Thoracic aorta (tissue), 2 donors: ENCODE measurements at regions not wholly inside any gene's neighbourhood (a gene's known extent, or its start where the extent isn't known, plus 50 kb on each side); places are given as distances from the start of the nearest gene placed in this dataset.
"Not testable (repeated sequence)": the region's sequence is repeated elsewhere in the genome, so short reads cannot be mapped to it uniquely, and the experiment has no call there.

Experiments
- ATAC-seq: fragments of 150-250 bp; one replicate; pipeline ENCODE4 v1.8.0; 2017; ENCODE audit warnings: low read depth; ENCODE audit not compliant: insufficient number of reproducible peaks, low FRiP score
- DNase-seq: peaks from one replicate; pipeline ENCODE4 v3.0.0-alpha.2; 2020; ENCODE audit warnings: low spot score
- H3K27ac ChIP-seq, 2 donors: fragments of 200-600 bp; sonication (generic); 1 replicate in 1 of 2; 2 replicates in 1 of 2; pipeline ENCODE4 v1.5.1; 2016; ENCODE audit warnings: mild to moderate bottlenecking in 2 of 2, moderate library complexity in 2 of 2
- H3K27me3 ChIP-seq: fragments of 200-600 bp; sonication (generic); replicated peaks from 2 replicates; pipeline ENCODE4 v1.6.0; 2016; ENCODE audit warnings: mild to moderate bottlenecking; ENCODE audit not compliant: insufficient read depth
- H3K36me3 ChIP-seq: fragments of 200-600 bp; sonication (generic); one replicate; pipeline ENCODE4 v1.5.1; 2016
- H3K4me1 ChIP-seq, 2 donors: fragments of 200-600 bp; sonication (generic); 1 replicate in 1 of 2; 2 replicates in 1 of 2; pipeline versions ENCODE4 v1.5.1 to v1.6.0; 2016; ENCODE audit warnings: low read depth in 2 of 2, mild to moderate bottlenecking in 1 of 2; ENCODE audit not compliant: control insufficient read depth in 1 of 2
- H3K4me3 ChIP-seq: fragments of 200-600 bp; sonication (generic); 2 replicates; pipeline ENCODE4 v1.5.1; 2016; ENCODE audit warnings: mild to moderate bottlenecking
- H3K9me3 ChIP-seq: fragments of 200-600 bp; sonication (generic); 2 replicates; pipeline ENCODE4 v1.5.1; 2016
- CTCF ChIP-seq: fragments of 200-600 bp; sonication (generic); IDR thresholded peaks from one replicate; pipeline ENCODE4 v1.5.1; 2019; ENCODE audit warnings: antibody characterized with exemption

DNA sequence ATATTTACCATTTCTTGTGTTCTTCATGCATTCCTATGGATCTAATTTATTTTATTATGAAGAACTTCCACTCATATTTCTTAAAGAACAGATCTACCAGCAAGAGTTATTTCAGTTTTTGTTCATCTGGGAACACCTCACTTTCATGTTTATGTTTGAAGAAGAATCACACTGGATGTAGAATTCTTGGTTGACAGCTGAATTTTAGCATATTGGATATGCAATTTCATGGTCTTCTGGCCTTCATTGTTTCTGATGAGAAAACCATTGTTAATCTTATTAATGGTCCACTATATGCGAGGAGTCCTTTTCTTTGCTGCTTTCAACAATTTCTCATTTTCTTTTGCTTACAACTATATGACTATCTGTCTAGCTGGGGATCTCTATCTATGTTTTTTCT, 189.2 kb downstream of the UXS1 start:
- TF ChIP-seq CTCF: no peak
- no peaks in the 10 kb centered on the region for H3K4me1 ChIP-seq
- no peak overlapping the region for H3K4me3 ChIP-seq
- peaks cover 19% of the 10 kb centered on the region for H3K9me3 ChIP-seq
- no peak for DNase-seq
- no peaks in the 10 kb centered on the region for H3K36me3 ChIP-seq
- no peaks in the 10 kb centered on the region for H3K27me3 ChIP-seq
- no peak overlapping the region for H3K27ac ChIP-seq
- no peak for ATAC-seq

DNA sequence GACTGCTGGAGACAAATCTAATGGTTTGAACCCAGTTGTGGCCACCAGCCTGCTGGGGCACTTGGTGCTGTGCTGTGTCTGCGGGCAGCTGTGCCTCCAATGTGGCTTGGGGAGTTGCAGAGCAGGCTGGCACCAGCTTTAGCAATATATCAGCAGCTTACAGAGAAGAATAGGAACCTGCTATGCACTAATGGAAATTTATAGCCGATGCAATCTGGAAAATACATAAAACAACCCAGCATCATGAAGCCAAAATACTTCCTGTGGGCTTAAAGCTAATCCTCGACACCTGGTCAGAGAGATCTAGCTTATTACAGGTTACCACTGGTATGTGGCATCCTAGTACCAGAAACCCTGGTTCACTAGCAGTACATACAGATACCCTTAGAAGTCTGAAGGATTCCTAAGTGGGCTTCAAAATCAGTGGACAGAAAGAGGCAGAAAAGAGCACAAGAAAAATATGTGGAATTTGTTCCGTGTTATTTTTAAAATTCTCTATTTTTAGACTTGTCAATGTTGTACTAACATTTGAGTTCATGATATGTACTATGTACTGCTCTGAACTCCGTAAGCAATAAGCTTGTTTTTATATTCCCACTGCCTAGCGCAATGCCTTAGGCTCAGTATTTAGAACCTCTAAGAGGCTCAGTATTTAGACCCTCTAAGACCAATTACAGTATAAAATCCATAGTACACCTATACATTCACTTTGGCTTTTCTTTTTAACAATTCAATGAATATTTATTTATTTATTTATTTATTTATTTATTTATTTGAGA, 194.7 kb downstream of the UXS1 start:
- ATAC-seq (no peak), DNase-seq (no peak)
- TF ChIP-seq CTCF: no peak
- no peak overlapping the region for H3K4me3 ChIP-seq
- H3K27ac ChIP-seq: no peak overlapping the region
- peaks cover 8% of the 10 kb centered on the region for H3K9me3 ChIP-seq
- no peaks in the 10 kb centered on the region for H3K36me3 ChIP-seq
- H3K4me1 ChIP-seq: peaks cover 0 to 10% of the 10 kb centered on the region in 2 donors
- no peaks in the 10 kb centered on the region for H3K27me3 ChIP-seq

GRCh38 chr2:105997711-105998110, 196.4 kb downstream of the UXS1 start:
- Histone ChIP-seq H3K9me3 (peaks cover 14% of the 10 kb centered on the region), H3K27ac (no peak overlapping the region), H3K27me3 (no peaks in the 10 kb centered on the region), H3K4me1 (peaks cover 0 to 10% of the 10 kb centered on the region in 2 donors), H3K4me3 (no peak overlapping the region), H3K36me3 (no peaks in the 10 kb centered on the region)
- no peak for TF ChIP-seq CTCF
- ATAC-seq: no peak
- no peak for DNase-seq

DNA sequence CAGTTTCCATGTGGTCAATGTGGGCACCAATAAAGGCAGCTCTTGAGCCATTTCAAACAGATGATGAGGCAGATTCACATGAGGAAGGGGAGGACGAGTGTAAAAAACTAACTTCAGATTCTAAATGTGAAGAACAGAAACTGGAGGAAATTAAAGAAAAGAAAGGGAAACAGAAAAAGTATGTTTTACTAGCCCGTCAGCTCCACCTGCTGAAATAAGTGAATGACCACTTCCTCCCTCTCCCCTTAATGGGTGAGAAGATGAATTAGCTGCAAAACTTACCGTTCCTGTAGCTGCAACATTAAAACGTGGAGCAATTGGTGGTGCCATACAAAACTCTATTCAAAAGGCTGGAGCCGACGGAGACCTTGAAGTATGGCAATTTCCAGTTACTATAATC, 203.5 kb downstream of the UXS1 start:
- no peak for DNase-seq
- H3K27ac ChIP-seq: no peak overlapping the region
- TF ChIP-seq CTCF: no peak
- H3K4me1 ChIP-seq: no peaks in the 10 kb centered on the region
- H3K36me3 ChIP-seq: no peaks in the 10 kb centered on the region
- peaks cover 14% of the 10 kb centered on the region for H3K9me3 ChIP-seq
- no peaks in the 10 kb centered on the region for H3K27me3 ChIP-seq
- H3K4me3 ChIP-seq: no peak overlapping the region
- no peak for ATAC-seq

GRCh38 chr2:105989803-105990202, 204.3 kb downstream of the UXS1 start:
- H3K4me1 ChIP-seq, DNase-seq, H3K4me3 ChIP-seq, ATAC-seq, H3K27ac ChIP-seq, H3K36me3 ChIP-seq, H3K27me3 ChIP-seq: not testable (repeated sequence)
- H3K9me3 ChIP-seq: peaks cover 11% of the 10 kb centered on the region

- DNase-seq (no peak), ATAC-seq (no peak)
Measured at GRCh38 chr2:105989070-105989469, 205.0 kb downstream of the UXS1 start.

More at GRCh38 chr2:105989070-105989469, 205.0 kb downstream of the UXS1 start:
- H3K4me3 ChIP-seq: no peak overlapping the region
- H3K27ac ChIP-seq: no peak overlapping the region
- no peak for TF ChIP-seq CTCF
- H3K27me3 ChIP-seq: no peaks in the 10 kb centered on the region
- H3K4me1 ChIP-seq: no peaks in the 10 kb centered on the region
- H3K9me3 ChIP-seq: peaks cover 4% of the 10 kb centered on the region
- H3K36me3 ChIP-seq: no peaks in the 10 kb centered on the region
